GM19025 (cell line): ENCODE measurements at regions not wholly inside any gene's neighbourhood (a gene's known extent, or its start where the extent isn't known, plus 50 kb on each side); places are given as distances from the start of the nearest gene placed in this dataset.
A peak's percentile ranks its signal among the peaks of the same experiment; 100 is the strongest.

Source experiments
- ATAC-seq: cut with Tn5 transposase; IDR thresholded peaks from one replicate; pipeline ENCODE4 v1.9.1; 2021; ENCODE audit warnings: mild to moderate bottlenecking, low read depth, moderate library complexity; ENCODE audit not compliant: unreplicated experiment

DNA sequence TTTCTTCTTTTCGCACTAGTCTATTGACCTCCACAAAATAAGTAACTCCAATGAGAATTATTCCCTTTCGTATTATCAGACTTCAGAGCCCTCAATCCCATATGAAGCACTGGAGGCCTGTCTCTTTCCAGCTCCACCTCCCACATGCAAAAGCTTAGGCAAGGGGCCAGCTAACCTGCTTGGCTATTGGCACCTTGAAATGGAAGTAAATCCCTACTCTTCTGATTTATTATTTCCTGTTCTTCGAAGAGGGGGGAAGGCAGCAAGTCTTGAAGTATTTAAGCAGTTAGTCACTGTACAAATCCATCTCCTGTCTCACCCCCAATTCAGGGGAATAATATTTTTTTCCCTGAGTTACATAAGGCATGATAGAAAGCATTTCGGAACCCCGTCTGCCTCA is 577.8 kb downstream of the MAFB start:
- no peak for ATAC-seq

DNA sequence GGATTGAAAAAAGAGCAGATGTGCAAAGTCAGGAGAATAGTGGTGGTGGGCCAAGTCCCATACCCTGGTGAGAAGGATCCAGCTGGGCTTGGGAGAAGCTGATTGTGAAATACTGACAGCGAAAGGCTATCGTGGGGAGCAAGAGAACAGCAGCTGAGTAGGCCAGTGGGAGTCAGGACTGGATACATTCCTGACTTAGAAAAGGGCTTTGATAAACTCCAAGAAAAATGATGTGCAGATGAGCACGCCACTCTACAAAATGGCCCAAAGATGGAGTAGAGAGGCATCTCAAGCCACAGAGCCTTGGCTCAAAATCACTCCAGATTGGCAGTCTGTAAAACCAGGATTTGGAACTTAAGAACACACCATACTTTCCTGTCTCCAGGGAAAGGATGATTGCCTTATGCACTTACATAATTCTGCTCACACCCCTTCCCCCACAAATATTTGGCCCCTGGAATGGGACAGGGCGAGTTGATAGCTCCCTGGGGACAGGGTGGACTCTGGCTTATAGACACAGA is 578.7 kb downstream of the MAFB start:
- ATAC-seq: no peak

DNA sequence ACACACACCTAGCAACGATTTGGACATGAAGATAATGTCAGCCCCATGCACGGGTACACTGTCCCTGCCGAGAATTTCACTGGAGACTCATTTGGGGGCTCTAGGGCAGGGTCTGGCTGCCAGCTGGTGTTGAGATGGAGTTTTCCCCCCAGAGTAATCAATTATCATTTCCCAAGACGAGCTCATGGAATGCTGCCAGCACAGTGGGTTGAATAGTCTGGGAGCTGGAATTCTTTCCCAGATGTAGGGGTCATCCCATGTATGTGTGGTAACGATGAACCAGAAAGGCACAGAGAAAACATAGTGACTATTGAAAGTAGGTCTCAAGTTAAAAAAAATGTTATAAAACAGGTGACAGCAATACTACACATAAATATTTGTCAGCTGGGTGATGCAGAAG is 579.9 kb downstream of the MAFB start:
- no peak for ATAC-seq

DNA sequence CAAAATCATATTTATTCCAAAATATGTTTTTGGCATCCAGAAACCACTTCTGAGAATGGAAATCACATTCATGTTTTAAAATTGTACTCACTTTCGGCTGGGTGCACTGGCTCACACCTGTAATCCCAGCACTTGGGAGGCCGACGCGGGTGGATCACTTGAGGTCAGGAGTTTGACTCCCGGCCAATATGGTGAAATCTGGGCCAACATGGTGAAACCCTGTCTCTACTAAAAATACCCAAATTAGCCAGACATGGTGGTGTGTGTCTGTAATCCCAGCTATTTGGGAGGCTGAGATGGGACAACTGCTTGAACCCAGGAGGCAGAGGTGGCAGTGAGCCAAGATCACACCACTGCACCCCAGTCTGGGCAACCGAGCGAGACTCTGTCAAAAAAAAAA is 580.7 kb downstream of the MAFB start:
- ATAC-seq: no peak

DNA sequence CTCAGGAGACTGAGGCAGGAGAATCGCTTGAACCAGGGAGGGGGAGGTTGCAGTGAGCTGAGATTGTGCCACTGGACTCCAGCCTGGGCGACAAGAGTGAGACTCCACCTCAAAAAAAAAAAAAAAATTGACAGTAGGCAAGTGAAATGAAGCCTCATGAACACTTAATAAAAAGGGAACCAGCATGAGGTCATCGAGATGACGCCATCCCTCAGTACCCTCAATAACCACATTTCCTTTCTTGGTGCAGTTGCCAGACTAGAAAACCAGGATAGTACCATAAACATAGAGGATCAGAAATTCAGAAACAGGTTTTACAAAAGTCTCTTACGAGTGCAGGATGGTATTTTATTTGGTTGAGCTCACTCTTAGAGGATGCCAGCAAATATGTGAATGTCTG is 584.1 kb downstream of the MAFB start:
- no peak for ATAC-seq

DNA sequence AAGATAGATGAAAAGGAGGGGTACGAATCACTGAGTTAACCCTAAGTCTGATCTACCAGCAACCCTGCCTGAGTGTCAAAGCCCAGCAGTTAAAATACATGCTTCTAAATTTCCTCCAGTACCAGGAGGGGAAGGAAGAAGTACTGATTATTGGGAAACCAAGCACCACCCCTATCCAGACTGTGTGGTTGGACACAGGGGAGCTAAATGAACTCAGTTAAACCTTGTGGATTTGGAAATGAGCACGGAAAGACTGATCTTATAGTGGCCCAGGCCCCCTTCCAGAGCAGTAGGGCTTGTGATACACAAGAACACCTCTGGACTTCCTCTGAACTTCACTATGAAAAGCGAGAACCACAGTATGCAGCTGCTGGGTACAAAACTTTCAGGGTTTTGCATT is 585.6 kb downstream of the MAFB start:
- ATAC-seq: no peak

DNA sequence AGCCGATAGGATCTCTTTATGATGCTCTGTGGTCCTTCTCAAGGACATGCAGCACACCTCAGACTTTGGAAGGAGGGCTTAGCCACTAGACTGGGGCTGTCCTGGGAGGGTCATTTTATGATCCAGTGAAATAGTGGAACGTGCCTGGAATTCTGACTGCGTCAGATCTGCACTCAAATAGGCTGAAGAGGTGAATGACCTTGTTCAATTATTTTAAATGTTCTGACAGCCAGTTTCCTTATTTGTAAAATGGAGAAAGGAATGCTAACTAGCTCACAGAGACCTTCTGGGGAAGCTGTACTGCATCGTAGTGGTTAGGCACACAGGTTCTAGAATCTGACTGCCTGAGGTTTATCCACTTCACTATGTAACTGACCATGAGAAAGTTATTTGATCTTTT is 587.5 kb downstream of the MAFB start:
- no peak for ATAC-seq

DNA sequence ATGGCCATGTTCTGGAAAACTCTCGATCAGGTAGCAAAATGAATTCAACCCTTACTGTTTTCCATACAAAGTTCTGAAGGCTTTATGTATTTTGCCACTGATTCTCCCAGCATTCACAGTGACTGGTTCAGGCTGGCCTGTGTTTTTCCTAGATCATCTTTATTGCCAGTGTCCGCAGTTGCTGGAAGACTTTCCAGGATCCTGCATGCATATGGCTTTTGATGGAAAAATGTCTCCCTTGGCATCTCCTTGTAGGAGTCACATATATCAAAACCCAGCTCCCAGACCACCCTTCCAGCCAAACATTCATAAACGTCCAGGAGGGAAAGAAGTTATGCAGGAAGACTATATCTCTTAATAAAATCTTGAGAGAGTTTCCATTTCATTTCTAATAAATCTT is 588.8 kb downstream of the MAFB start:
- no peak for ATAC-seq

DNA sequence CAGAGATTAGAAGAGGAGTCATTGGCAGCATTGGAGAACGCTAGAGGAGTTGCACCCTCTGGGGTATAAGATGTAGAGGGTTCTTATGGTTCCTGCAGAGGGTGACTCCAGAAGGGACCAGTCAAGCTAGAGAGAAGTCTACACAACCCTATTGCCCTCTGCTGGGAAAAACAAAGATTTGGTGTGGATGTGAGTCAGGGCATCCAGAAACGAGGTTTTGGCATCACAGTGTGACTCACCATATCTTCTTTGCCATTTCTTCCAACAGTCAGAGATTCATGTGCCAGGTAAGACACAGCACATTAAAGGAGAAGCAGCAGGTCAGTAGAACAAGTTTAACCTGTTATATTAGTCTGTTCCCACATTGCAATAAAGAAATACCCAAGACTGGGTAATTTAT is 598.8 kb downstream of the MAFB start:
- no peak for ATAC-seq

DNA sequence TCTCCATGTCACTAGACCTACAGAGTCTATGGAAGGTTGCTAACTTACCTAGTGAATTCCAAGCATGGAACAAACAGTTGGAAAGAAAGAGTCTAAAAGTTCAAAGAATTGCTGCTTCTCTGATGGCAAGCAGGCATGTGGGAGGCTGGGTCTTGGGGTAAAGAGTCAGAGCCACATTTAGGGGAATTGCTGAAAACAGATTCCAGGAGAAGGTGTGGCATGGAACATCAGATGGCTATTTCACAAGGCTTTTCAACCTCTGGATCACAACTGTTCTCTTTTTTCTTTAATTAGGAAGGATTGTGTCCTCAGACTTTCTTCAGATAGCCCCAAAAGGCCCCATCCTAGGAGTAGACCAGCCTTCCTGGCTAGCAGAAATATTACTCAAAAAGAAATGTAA is 601.5 kb downstream of the MAFB start:
- ATAC-seq: no peak

DNA sequence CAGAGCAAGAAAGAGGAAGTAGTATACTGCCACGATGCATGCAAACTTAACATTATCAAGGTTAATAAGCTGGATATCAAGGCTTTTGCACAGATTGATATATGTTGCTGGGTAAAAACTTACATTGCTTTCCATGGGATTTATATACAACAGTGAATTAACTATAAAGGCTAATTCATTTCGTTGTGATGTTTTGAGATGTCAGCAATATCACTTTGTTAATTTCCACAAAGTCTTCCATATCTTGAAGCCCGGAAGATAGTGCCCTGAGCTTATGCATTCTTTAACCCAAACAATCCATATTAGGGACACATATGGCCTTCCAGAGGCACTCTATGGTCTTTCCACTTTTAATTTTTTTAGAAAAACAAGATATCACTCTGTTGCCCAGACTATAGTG is 603.5 kb downstream of the MAFB start:
- no peak for ATAC-seq

DNA sequence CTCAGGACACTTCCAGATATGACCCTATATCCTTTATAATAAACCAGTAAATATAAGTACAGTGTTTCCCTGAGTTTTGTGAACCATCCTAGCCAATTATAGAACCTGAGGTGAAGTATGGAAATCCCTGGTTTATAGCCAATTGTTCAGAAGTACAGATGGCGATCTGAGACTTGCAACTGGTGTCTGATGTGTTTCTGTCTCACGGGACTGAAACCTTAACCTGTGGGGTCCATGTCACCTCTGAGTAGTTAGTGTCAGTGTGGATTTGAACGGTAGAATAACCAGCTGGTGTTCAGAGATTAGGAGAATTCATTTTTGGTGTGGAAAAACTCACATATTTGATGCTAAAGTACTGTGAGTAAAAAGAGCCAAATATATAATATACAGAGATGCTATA is 606.6 kb downstream of the MAFB start:
- ATAC-seq: no peak

DNA sequence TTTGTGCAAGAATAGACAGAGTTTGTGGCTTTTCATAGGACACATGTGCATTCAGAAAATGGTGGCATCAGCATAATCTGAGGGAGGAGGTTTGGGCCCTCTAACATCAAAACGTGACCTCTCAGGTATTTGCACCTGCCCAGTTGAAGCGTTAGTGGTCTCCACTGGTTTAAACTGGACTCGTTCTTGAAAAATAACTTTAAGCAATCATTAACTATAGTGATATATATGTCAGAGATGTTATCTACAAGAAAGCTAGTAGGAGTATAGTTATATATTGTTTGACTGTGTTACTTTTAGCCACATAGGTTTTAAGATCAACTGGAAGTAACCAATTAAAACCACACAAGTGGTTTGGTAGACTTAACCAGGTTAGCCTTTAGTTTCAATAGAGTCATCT is 607.4 kb downstream of the MAFB start:
- ATAC-seq: peak; percentile 55

DNA sequence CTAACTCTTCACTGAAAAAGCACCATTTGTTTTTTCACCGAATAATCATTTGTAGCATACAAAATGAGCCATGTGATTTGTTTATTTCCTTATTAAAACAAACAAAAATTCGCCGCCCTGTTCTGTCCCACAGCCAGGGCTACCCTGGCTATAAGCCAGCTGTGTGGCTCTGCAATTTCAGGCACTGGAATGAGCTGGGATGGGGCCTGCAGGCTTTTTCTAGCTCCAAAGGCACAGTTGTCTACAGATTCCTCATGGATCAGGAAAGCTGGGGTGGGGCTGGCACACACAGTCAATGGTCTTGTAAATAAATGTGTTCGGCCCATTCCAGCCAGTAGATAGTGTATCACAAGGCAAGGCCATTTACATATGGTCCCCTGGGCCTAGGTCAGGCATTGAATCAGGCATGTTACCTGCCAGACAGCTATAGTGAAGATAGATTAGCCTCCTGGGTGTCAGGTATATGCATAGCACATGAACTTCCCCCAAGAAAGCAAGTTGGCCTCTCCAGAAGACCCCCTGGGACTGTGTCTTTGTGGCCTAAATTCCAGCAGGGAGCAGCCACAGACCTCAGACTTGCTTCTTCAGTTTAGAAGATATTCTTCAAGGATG is 608.9 kb downstream of the MAFB start:
- no peak for ATAC-seq

DNA sequence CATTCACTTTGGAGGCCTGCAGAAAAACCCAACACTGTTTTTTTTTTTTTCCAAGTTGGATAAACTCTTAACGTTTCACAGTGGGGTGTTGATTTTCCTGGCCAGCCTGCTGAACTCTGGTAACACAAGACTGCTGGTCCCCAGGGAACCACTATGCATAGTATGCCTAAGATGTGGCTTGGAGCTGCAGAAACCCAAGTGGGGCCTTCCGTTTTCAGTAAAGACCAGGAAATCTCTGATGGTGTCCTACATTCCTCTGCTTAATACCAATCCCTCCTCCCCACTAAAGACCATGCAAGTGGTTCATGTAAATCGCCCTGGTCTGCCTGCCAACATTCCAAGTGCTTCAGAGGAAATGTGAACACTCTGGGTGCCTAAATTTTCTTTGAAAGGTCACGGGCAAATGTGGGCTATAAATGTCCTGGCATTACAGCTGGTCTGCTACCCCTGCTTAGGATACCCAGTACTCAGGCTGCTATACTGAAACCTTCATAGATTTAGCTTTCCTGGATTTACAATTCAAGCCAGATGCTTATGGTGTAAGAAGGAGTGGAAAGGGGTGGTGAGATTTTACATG is 615.4 kb downstream of the MAFB start:
- ATAC-seq: no peak

DNA sequence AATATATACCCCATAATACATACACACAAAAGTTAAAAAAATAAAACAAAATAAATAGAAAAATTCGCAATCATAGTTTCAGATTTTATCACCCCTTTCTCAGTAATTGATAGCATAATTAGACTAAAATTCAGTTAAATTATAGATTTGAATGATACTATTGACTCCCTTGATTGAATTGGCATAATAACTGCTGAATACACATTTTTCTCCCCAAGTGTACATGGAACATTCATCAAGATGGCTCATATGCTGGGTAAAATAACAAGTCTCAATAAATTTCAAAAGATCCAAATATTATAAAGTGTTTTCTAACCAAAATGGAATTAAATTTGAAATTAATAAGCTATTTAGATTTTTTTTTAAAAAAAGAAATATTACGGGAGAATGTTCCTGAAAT is 616.1 kb downstream of the MAFB start:
- ATAC-seq: no peak

DNA sequence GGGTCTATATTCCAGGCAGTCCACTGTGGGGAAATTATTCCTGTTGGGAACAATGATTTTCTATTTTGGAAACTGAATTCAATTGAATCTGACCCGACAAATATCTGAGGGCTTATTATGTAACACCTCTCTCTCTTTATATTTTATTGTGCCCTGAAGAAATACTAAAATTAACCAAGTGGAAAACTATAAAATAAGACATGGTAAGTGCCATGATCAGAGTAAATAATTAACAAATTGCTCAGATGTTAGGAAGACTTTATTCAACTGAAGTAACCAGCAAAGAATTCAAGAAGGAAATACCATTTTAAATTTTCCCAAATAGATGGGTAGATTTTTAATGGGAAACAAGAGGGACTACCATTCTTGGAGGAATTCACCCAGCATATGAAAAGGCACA is 632.9 kb downstream of the MAFB start:
- ATAC-seq: no peak

DNA sequence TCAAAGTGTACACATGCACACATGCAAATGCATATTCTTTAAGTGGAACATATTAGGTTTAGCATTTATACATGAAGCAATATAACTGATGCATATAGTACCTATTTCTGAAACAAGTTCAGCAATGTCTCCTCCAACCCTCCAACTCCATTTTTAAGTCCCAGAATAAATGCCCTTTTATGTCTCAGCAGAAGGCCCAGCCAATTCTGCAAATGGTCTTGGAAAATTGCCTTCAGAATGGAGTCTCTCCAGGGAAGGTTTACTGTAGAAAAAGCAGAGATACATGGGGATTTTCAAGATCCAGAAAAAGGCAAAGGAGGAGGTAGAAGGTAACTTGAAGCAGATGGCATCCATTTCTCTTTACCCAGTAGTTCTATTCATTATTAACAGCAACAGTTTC is 633.3 kb downstream of the MAFB start:
- no peak for ATAC-seq

DNA sequence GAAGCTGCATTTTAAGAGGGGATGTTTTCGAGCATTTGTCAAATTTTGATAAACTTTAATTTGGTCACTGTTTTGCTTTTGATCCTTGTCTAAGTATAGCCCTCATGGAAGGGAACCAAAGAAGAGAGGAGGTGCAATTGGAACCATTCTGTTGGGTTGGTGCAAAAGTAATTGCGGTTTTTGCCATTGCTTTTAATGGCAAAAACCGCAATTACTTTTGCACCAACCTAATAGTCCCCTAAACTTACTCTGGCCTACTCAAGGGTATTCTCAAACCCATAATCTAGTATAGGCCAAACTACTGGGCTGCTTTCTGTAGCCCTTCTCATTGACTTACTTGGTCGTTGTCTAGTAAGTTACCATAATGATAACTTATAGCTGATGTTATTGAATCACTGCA is 634.7 kb downstream of the MAFB start:
- ATAC-seq: no peak

DNA sequence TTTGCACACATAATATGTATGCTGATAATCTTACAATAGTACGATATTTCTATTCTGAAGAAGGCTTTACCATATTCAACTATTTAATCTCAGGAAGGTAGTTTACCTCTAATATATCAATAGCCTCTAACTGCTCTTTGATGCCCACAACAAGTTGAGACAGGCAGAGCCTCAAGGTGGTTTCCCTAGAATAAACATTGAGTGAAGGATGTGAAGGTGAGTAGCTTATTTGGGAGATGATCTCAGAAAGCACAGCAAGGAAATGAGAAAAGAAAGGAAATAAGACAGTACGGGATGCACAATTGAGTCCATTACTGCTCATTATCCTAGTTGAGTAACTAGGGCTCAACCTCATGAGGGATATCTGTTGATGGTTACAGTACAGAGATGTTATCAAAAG is 638.4 kb downstream of the MAFB start:
- ATAC-seq: no peak

DNA sequence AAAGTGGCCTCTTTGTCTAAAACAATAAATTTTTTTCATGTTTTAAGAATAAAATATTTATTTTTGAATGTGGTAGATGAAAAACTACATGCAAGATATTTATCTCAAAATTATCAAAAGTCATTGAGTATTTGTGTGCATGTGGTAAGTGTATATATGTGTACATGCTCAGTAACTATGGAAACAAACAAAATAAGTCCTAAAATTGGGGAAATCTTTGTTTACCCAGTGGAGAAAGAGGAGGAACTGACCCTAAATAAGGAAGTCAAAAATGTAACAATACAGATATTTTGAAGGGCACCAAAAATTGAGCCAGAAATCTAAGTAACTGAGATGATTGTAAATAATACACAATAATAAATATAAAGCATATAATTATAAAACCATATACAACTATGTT is 639.2 kb downstream of the MAFB start:
- ATAC-seq: no peak

DNA sequence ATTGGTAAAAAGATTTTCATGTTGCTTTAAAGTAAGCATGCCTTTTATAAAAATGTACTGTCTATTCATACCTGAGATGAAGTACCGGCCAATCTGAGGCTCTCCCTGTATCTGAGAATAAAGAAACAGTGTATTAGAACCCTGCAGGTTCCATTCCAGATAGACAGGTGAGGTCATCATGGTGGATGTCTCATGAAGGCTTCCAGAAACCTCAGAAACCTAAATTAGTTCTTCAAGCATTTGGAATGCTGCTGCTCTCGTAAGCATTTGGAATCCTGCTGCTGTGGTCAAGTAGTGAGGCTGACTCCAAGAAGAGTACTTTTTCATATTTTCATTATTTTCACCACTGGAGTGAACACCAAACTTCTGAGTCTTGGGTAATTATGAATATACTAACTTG is 642.3 kb downstream of the MAFB start:
- ATAC-seq: no peak

DNA sequence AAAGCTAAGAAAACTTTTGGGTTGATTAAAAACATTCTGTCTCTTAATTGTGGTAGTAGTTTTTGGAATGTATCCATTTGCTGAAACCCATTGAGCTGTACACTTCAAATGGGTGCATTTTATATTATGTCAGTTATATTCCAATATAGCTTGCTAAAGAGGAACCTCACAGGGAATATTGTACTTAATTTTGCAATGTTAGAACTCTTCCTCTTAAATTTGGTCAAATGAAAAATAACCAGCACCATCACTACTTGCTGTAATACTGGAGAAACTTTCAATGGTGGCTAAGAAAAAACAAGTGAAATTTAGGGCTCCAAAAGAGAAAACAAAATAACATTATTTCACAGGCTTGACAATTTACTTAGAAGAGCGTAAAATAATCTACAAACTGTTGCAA is 651.5 kb downstream of the MAFB start:
- ATAC-seq: no peak
